HG03521 (cell line): ENCODE measurements at regions not wholly inside any gene's neighbourhood (a gene's known extent, or its start where the extent isn't known, plus 50 kb on each side); places are given as distances from the start of the nearest gene placed in this dataset.

Experiments
- ATAC-seq: cut with Tn5 transposase; IDR thresholded peaks from one replicate; pipeline ENCODE4 v1.9.1; 2021; ENCODE audit warnings: mild to moderate bottlenecking, moderate library complexity; ENCODE audit not compliant: unreplicated experiment

- ATAC-seq, result no peak
Measured at GRCh38 chr21:16395285-16395684, 665.5 kb downstream of the USP25 start.

GRCh38 chr21:16402752-16403151, 673.0 kb downstream of the USP25 start:
- no peak for ATAC-seq

- ATAC-seq, result no peak
Measured at GRCh38 chr21:16404776-16405175, 675.0 kb downstream of the USP25 start.

GRCh38 chr21:16406355-16406754, 676.6 kb downstream of the USP25 start:
- no peak for ATAC-seq

- no peak for ATAC-seq
Measured at GRCh38 chr21:16407403-16408240, 677.8 kb downstream of the USP25 start.

GRCh38 chr21:16408280-16408679, 678.5 kb downstream of the USP25 start:
- ATAC-seq, result no peak

GRCh38 chr21:16409352-16409751, 679.6 kb downstream of the USP25 start:
- ATAC-seq, result no peak

GRCh38 chr21:16418226-16418625, 688.4 kb downstream of the USP25 start:
- ATAC-seq, result no peak

- ATAC-seq, result no peak
Measured at GRCh38 chr21:16418642-16419041, 688.9 kb downstream of the USP25 start.

- no peak for ATAC-seq
Measured at GRCh38 chr21:16419188-16419921, 689.6 kb downstream of the USP25 start.

GRCh38 chr21:16420031-16420724, 690.4 kb downstream of the USP25 start:
- no peak for ATAC-seq

GRCh38 chr21:16421007-16421406, 691.2 kb downstream of the USP25 start:
- no peak for ATAC-seq

- no peak for ATAC-seq
Measured at GRCh38 chr21:16421965-16422364, 692.2 kb downstream of the USP25 start.

GRCh38 chr21:16422702-16423101, 692.9 kb downstream of the USP25 start:
- ATAC-seq, result no peak

GRCh38 chr21:16423921-16424320, 694.1 kb downstream of the USP25 start:
- ATAC-seq, result no peak

- ATAC-seq, result no peak
Measured at GRCh38 chr21:16424331-16424751, 694.6 kb downstream of the USP25 start.

- no peak for ATAC-seq
Measured at GRCh38 chr21:16425376-16425775, 695.6 kb downstream of the USP25 start.

GRCh38 chr21:16426936-16427335, 697.2 kb downstream of the USP25 start:
- no peak for ATAC-seq

- no peak for ATAC-seq
Measured at GRCh38 chr21:16427587-16428087, 697.9 kb downstream of the USP25 start.

GRCh38 chr21:16437586-16437985, 707.8 kb downstream of the USP25 start:
- ATAC-seq, result no peak

GRCh38 chr21:16438761-16439160, 709.0 kb downstream of the USP25 start:
- ATAC-seq, result no peak
